ENCODE measurements at regions not wholly inside any gene's neighbourhood (a gene's known extent, or its start where the extent isn't known, plus 50 kb on each side); places are given as distances from the start of the nearest gene placed in this dataset.
"Not testable (repeated sequence)": the region's sequence is repeated elsewhere in the genome, so short reads cannot be mapped to it uniquely, and the experiment has no call there.

- DNase-seq = not testable (repeated sequence)
Measured at GRCh38 chr3:16711691-16712090, 106.5 kb upstream of the DAZL start.

- DNase-seq = no peak
Measured at GRCh38 chr3:16715281-16715680, 110.1 kb upstream of the DAZL start.

GRCh38 chr3:16719426-16719825 lies 114.2 kb upstream of the DAZL start:
- no peak for DNase-seq

- DNase-seq = no peak
Measured at GRCh38 chr3:16720367-16720940, 115.2 kb upstream of the DAZL start.

- no peak for DNase-seq
Measured at GRCh38 chr3:16721494-16721893, 116.3 kb upstream of the DAZL start.

- no peak for DNase-seq
Measured at GRCh38 chr3:16723978-16724377, 118.8 kb upstream of the DAZL start.

- no peak for DNase-seq
Measured at GRCh38 chr3:16724487-16724886, 119.3 kb upstream of the DAZL start.

- no peak for DNase-seq
Measured at GRCh38 chr3:16725972-16726371, 120.7 kb upstream of the DAZL start.

GRCh38 chr3:16728770-16729745 lies 123.8 kb upstream of the DAZL start:
- no peak for DNase-seq

- DNase-seq = no peak
Measured at GRCh38 chr3:16738451-16738850, 133.2 kb upstream of the DAZL start.

GRCh38 chr3:16739541-16740105 lies 134.4 kb upstream of the DAZL start:
- no peak for DNase-seq

GRCh38 chr3:16740515-16740914 lies 135.3 kb upstream of the DAZL start:
- DNase-seq = no peak

- DNase-seq = no peak
Measured at GRCh38 chr3:16741103-16741758, 136.0 kb upstream of the DAZL start.

- no peak for DNase-seq
Measured at GRCh38 chr3:16741890-16742289, 136.7 kb upstream of the DAZL start.

GRCh38 chr3:16743276-16743675 lies 138.1 kb upstream of the DAZL start:
- no peak for DNase-seq

- no peak for DNase-seq
Measured at GRCh38 chr3:16759227-16759903, 125.4 kb upstream of the PLCL2 start.

- DNase-seq = no peak
Measured at GRCh38 chr3:16761571-16761970, 123.2 kb upstream of the PLCL2 start.

- DNase-seq = no peak
Measured at GRCh38 chr3:16765661-16766060, 119.1 kb upstream of the PLCL2 start.

- DNase-seq = no peak
Measured at GRCh38 chr3:16767006-16767405, 117.7 kb upstream of the PLCL2 start.

GRCh38 chr3:16768014-16768413 lies 116.7 kb upstream of the PLCL2 start:
- DNase-seq = no peak

- no peak for DNase-seq
Measured at GRCh38 chr3:16768956-16769355, 115.8 kb upstream of the PLCL2 start.

GRCh38 chr3:16769525-16769924 lies 115.2 kb upstream of the PLCL2 start:
- DNase-seq = no peak

GRCh38 chr3:16770021-16770420 lies 114.7 kb upstream of the PLCL2 start:
- no peak for DNase-seq

All from activated CD4-positive, alpha-beta T cell treated with anti-CD3 and anti-CD28 coated beads, Interleukin-2, amount 50 U/mL, for 4 hours (primary cell).